Keratinocyte (primary cell): ENCODE measurements at regions not wholly inside any gene's neighbourhood (a gene's known extent, or its start where the extent isn't known, plus 50 kb on each side); places are given as distances from the start of the nearest gene placed in this dataset.
"Not testable (repeated sequence)": the region's sequence is repeated elsewhere in the genome, so short reads cannot be mapped to it uniquely, and the experiment has no call there.

Experiments used
- DNase-seq: peaks from one replicate; pipeline ENCODE4 v3.0.0-alpha.2; 2011; ENCODE audit warnings: low read depth, missing footprints, low spot score
- FAIRE-seq: peaks from 2 replicates; lab custom pipeline; 2011; peaks lifted over from hg19 to GRCh38; lab: Jason Lieb, UNC
- H2AFZ ChIP-seq: 2 replicates; pipeline ENCODE4 v1.6.0; 2012; ENCODE audit warnings: low read length, control low read depth, inconsistent platforms; ENCODE audit not compliant: control insufficient read depth
- H3K27ac ChIP-seq: 2 replicates; pipeline ENCODE4 v1.5.1; 2011; ENCODE audit warnings: low read length; ENCODE audit not compliant: control insufficient read depth, insufficient read depth
- H3K27me3 ChIP-seq: 3 replicates; pipeline ENCODE4 v1.6.0; 2011; ENCODE audit warnings: low read length; ENCODE audit not compliant: control insufficient read depth, insufficient read depth; ENCODE audit errors: extremely low read depth
- H3K36me3 ChIP-seq, 2 experiments: 2 replicates in 1 of 2; 3 replicates in 1 of 2; pipeline ENCODE4 v1.5.1; 2011; ENCODE audit warnings: low read length in 2 of 2, mild to moderate bottlenecking in 1 of 2; ENCODE audit not compliant: control insufficient read depth in 2 of 2, insufficient read depth in 2 of 2; ENCODE audit errors: extremely low read depth in 1 of 2
- H3K4me1 ChIP-seq: 3 replicates; pipeline ENCODE4 v1.5.1; 2011; ENCODE audit warnings: low read length; ENCODE audit not compliant: control insufficient read depth, insufficient read depth; ENCODE audit errors: extremely low read depth
- H3K4me2 ChIP-seq: 3 replicates; pipeline ENCODE4 v1.6.0; 2011; ENCODE audit warnings: low read depth, low read length; ENCODE audit not compliant: control insufficient read depth, insufficient read depth; ENCODE audit errors: extremely low read depth
- H3K4me3 ChIP-seq, 3 experiments: fragments of 200-600 bp in 1 of 3; sonication (generic) in 1 of 3; 2 replicates in 2 of 3; 3 replicates in 1 of 3; pipeline ENCODE4 v1.5.1; 2011 to 2016; ENCODE audit warnings: low read length in 3 of 3, mild to moderate bottlenecking in 3 of 3, control low read depth in 2 of 3, inconsistent platforms in 1 of 3, low read depth in 1 of 3, mixed read lengths in 1 of 3, mixed run types in 1 of 3, moderate library complexity in 1 of 3; ENCODE audit not compliant: control insufficient read depth in 2 of 3, insufficient read depth in 2 of 3; ENCODE audit errors: extremely low read depth in 1 of 3
- H3K79me2 ChIP-seq: 2 replicates; pipeline ENCODE4 v1.6.0; 2012; ENCODE audit warnings: low read length; ENCODE audit not compliant: control insufficient read depth, insufficient read depth
- H3K9ac ChIP-seq: 3 replicates; pipeline ENCODE4 v1.6.0; 2011; ENCODE audit warnings: low read length; ENCODE audit not compliant: control insufficient read depth, insufficient read depth; ENCODE audit errors: extremely low read depth
- H3K9me1 ChIP-seq: 3 replicates; pipeline ENCODE4 v1.6.0; 2011; ENCODE audit warnings: low read length; ENCODE audit not compliant: control insufficient read depth, insufficient read depth; ENCODE audit errors: extremely low read depth
- H3K9me3 ChIP-seq: 2 replicates; pipeline ENCODE4 v1.5.1; 2012; ENCODE audit warnings: low read depth, low read length; ENCODE audit not compliant: control insufficient read depth
- H4K20me1 ChIP-seq: 3 replicates; pipeline ENCODE4 v1.6.0; 2011; ENCODE audit warnings: low read length; ENCODE audit not compliant: control insufficient read depth, insufficient read depth; ENCODE audit errors: extremely low read depth
- EZH2 ChIP-seq: IDR thresholded peaks from one replicate; pipeline ENCODE4 v1.6.1; 2012; ENCODE audit warnings: inconsistent platforms, mild to moderate bottlenecking, low read length, moderate library complexity
- dilution Hi-C: fragments of 300-500 bp; cut with MboI; formaldehyde crosslinking; loops from one replicate; pipeline ENCODE4 v1.7.0; 2020; ENCODE audit warnings: low sequenced_read_pairs; ENCODE audit not compliant: extremely low pct_ligation_motif_present
- TF ChIP-seq, protein P1 (sequence below), 3 experiments: IDR thresholded peaks in 1 of 3; conservative IDR thresholded peaks in 1 of 3; optimal IDR thresholded peaks in 1 of 3; 2 replicates in 2 of 3; 3 replicates in 1 of 3; pipeline versions ENCODE3 to v1.5.1; 2011; ENCODE audit warnings: low read length in 3 of 3, mild to moderate bottlenecking in 3 of 3, moderate library complexity in 2 of 3, control low read depth in 1 of 3, inconsistent platforms in 1 of 3; ENCODE audit not compliant: insufficient read depth in 2 of 3; ENCODE audit errors: extremely low read depth in 1 of 3

GRCh38 chr1:194860248-194861201 lies 1674.1 kb upstream of the B3GALT2 start:
- H3K27ac ChIP-seq: no peak overlapping the region
- H3K27me3 ChIP-seq: no peaks in the 10 kb centered on the region
- H3K79me2 ChIP-seq: no peaks in the 10 kb centered on the region
- FAIRE-seq (no peak), DNase-seq (no peak)
- dilution Hi-C loops: no loop called here
- H3K9me1 ChIP-seq: no peaks in the 10 kb centered on the region
- H2AFZ ChIP-seq: no peak overlapping the region
- no peaks in the 10 kb centered on the region for H3K36me3 ChIP-seq
- TF ChIP-seq, protein P1, sequence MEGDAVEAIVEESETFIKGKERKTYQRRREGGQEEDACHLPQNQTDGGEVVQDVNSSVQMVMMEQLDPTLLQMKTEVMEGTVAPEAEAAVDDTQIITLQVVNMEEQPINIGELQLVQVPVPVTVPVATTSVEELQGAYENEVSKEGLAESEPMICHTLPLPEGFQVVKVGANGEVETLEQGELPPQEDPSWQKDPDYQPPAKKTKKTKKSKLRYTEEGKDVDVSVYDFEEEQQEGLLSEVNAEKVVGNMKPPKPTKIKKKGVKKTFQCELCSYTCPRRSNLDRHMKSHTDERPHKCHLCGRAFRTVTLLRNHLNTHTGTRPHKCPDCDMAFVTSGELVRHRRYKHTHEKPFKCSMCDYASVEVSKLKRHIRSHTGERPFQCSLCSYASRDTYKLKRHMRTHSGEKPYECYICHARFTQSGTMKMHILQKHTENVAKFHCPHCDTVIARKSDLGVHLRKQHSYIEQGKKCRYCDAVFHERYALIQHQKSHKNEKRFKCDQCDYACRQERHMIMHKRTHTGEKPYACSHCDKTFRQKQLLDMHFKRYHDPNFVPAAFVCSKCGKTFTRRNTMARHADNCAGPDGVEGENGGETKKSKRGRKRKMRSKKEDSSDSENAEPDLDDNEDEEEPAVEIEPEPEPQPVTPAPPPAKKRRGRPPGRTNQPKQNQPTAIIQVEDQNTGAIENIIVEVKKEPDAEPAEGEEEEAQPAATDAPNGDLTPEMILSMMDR (optimal IDR thresholded peaks at IDR 0.05 in 1 of 3, IDR thresholded peaks at IDR 0.05 in 1 of 3, conservative IDR thresholded peaks at IDR 0.05 in 1 of 3; ENCODE audit: extremely low read depth in 1 of 3, insufficient read depth in 2 of 3, low read length in 3 of 3): no peak
- no peak for TF ChIP-seq EZH2
- no peak overlapping the region for H3K9ac ChIP-seq
- H3K4me1 ChIP-seq: no peaks in the 10 kb centered on the region
- H3K4me2 ChIP-seq: no peak overlapping the region
- H3K4me3 ChIP-seq: no peak overlapping the region
- no peaks in the 10 kb centered on the region for H3K9me3 ChIP-seq
- no peaks in the 10 kb centered on the region for H4K20me1 ChIP-seq

DNA sequence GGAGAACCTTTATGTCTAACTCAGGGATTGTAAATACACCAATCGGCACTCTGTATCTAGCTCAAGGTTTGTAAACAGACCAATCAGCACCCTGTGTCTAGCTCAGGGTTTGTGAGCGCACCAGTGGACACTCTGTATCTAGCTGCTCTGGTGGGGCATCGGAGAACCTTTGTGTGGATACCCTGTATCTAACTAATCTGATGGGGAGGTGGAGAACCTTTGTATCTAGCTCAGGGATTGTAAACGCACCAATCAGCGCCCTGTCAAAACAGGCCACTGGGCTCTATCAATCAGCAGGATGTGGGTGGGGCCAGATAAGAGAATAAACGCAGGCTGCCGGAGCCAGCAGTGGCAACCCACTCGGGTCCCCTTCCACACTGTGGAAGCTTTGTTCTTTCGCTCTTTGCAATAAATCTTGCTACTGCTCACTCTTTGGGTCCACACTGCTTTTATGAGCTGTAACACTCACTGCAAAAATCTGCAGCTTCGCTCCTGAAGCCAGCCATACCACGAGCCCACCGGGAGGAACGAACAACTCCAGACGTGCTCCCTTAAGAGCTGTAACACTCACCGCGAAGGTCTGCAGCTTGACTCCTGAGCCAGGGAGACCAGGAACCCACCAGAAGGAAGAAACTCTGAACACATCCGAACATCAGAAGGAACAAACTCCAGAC lies 1673.2 kb upstream of the B3GALT2 start:
- H3K9me3 ChIP-seq, dilution Hi-C loops, H3K4me3 ChIP-seq, H3K27ac ChIP-seq, FAIRE-seq, H3K79me2 ChIP-seq, H4K20me1 ChIP-seq, H2AFZ ChIP-seq, H3K27me3 ChIP-seq, H3K4me2 ChIP-seq, H3K9ac ChIP-seq, H3K36me3 ChIP-seq, H3K4me1 ChIP-seq, DNase-seq, H3K9me1 ChIP-seq: not testable (repeated sequence)

DNA sequence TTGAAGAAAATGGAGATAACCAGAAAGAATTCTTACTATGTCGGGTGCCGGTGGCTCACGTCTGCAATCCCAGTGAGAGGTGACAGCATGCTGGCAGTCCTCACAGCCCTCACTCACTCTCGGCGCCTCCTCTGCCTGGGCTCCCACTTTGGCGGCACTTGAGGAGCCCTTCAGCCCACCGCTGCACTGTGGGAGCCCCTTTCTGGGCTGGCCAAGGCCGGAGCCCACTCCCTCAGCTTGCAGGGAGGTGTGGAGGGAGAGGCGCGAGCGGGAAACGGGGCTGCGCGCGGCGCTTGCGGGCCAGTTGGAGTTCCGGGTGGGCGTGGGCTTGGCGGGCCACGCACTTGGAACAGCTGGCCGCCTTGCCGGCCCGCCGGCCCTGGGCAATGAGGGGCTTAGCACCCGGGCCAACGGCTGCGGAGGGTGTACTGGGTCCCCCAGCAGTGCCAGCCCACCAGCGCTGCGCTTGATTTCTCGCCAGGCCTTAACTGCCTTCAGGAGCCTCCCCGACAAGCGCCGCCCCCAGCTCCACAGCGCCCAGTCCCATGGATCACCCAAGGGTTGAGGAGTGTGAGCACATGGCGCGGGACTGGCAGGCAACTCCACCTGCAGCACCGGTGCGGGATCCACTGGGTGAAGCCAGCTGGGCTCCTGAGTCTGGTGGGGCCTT lies 1672.5 kb upstream of the B3GALT2 start:
- H2AFZ ChIP-seq: not testable (repeated sequence)

More for the DNA sequence above, 1672.5 kb upstream of the B3GALT2 start:
- H4K20me1 ChIP-seq, H3K9me3 ChIP-seq, H3K27ac ChIP-seq, FAIRE-seq, H3K4me3 ChIP-seq, dilution Hi-C loops, H3K4me2 ChIP-seq, H3K27me3 ChIP-seq, H3K36me3 ChIP-seq, H3K79me2 ChIP-seq, H3K4me1 ChIP-seq, H3K9ac ChIP-seq, DNase-seq, H3K9me1 ChIP-seq: not testable (repeated sequence)
